DND-41 (cell line): ENCODE measurements at regions not wholly inside any gene's neighbourhood (a gene's known extent, or its start where the extent isn't known, plus 50 kb on each side); places are given as distances from the start of the nearest gene placed in this dataset.

Experiments
- ATAC-seq: fragments of 200-7000 bp; cut with Tn5 transposase; 3 replicates; pipeline ENCODE4 v1.9.1; 2021; ENCODE audit warnings: low read depth; ENCODE audit not compliant: insufficient read depth
- DNase-seq: peaks from one replicate; pipeline ENCODE4 v3.0.0-alpha.2; 2020
- H2AFZ ChIP-seq: 2 replicates; pipeline ENCODE4 v1.6.0; 2012; ENCODE audit warnings: low read depth, low read length
- H3K27ac ChIP-seq: 2 replicates; pipeline ENCODE4 v1.5.1; 2012; ENCODE audit warnings: low read length, inconsistent platforms
- H3K27me3 ChIP-seq: fragments of 200-600 bp; sonication (generic); 2 replicates; pipeline ENCODE4 v1.6.0; 2012; ENCODE audit warnings: low read length, mild to moderate bottlenecking, inconsistent platforms; ENCODE audit not compliant: insufficient read depth, poor library complexity
- H3K36me3 ChIP-seq: 2 replicates; pipeline ENCODE4 v1.5.1; 2012; ENCODE audit warnings: low read length, inconsistent platforms; ENCODE audit not compliant: insufficient read depth
- H3K4me1 ChIP-seq: 2 replicates; pipeline ENCODE4 v1.5.1; 2012; ENCODE audit warnings: mild to moderate bottlenecking, low read length; ENCODE audit not compliant: insufficient read depth
- H3K4me2 ChIP-seq: 2 replicates; pipeline ENCODE4 v1.6.0; 2012; ENCODE audit warnings: mild to moderate bottlenecking, moderate library complexity, low read length, inconsistent platforms; ENCODE audit not compliant: insufficient read depth
- H3K4me3 ChIP-seq, 2 experiments: fragments of 200-600 bp in 1 of 2; shearing (Covaris generic) in 1 of 2; 2 replicates each; pipeline ENCODE4 v1.5.1; 2012 to 2016; ENCODE audit warnings: inconsistent platforms in 2 of 2, low read length in 2 of 2, mild to moderate bottlenecking in 2 of 2, low read depth in 1 of 2, moderate library complexity in 1 of 2
- H3K79me2 ChIP-seq: 2 replicates; pipeline ENCODE4 v1.6.0; 2012; ENCODE audit warnings: low read length, inconsistent platforms; ENCODE audit not compliant: insufficient read depth
- H3K9ac ChIP-seq: 2 replicates; pipeline ENCODE4 v1.6.0; 2012; ENCODE audit warnings: low read depth, mild to moderate bottlenecking, inconsistent platforms, low read length, moderate library complexity
- H3K9me3 ChIP-seq: 2 replicates; pipeline ENCODE4 v1.5.1; 2012; ENCODE audit warnings: low read length, moderate library complexity, mild to moderate bottlenecking, inconsistent platforms; ENCODE audit not compliant: insufficient read depth, severe bottlenecking
- H4K20me1 ChIP-seq: 2 replicates; pipeline ENCODE4 v1.6.0; 2012; ENCODE audit warnings: low read length; ENCODE audit not compliant: insufficient read depth
- CTCF ChIP-seq: IDR thresholded peaks from 2 replicates; pipeline ENCODE4 v1.5.1; 2012; ENCODE audit warnings: borderline replicate concordance, low read length, moderate library complexity, mild to moderate bottlenecking; ENCODE audit not compliant: poor library complexity, severe bottlenecking; ENCODE audit errors: extremely low read depth
- EZH2 ChIP-seq: IDR thresholded peaks from 3 replicates; pipeline ENCODE4 v1.6.1; 2012; ENCODE audit warnings: borderline replicate concordance, low read depth, mild to moderate bottlenecking, moderate library complexity, low read length, inconsistent platforms; ENCODE audit not compliant: severe bottlenecking

GRCh38 chr2:122639176-122639575, 883.7 kb downstream of the TSN start:
- Histone ChIP-seq H3K4me1 (no peaks in the 10 kb centered on the region), H4K20me1 (no peaks in the 10 kb centered on the region), H3K27ac (no peak overlapping the region), H3K4me3 (no peak overlapping the region), H3K79me2 (no peaks in the 10 kb centered on the region), H3K9me3 (no peaks in the 10 kb centered on the region), H3K9ac (no peak overlapping the region), H3K36me3 (no peaks in the 10 kb centered on the region), H2AFZ (no peak overlapping the region), H3K27me3 (no peaks in the 10 kb centered on the region), H3K4me2 (no peak overlapping the region)
- DNase-seq (no peak), ATAC-seq (no peak)
- no peak for TF ChIP-seq CTCF
- no peak for TF ChIP-seq EZH2

GRCh38 chr2:122639711-122640110, 884.3 kb downstream of the TSN start:
- no peak for DNase-seq
- H3K9me3 ChIP-seq = no peaks in the 10 kb centered on the region
- TF ChIP-seq EZH2 (no peak), CTCF (no peak)

DNA sequence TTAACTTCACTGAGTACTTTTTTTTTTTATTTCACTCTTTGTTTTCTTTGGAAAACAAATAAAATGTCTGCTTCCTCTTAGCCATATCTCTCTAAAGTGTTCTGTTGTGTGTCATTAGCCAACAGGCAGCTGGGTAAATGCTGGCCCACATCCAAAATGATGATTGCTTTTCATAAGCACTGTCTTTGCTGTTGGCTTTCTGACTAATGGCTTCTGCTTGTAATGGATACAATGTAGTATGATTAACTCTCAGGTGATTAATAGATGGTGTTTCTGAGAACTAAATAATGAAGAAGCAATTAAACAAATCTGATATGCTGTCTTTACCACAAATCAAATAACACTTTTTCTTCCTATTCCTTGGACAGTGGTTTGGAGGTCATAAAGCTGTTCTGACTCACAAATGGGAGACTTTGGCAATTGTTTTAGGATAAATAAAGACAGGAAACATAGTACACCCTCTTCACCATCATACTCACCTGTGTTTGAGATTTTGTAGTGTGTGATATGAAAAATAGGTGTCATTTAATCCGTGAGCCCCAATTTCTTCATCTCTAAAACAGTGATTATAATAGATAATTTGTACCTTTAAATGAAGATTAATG, 888.4 kb downstream of the TSN start:
- Histone ChIP-seq H3K4me3 (no peak overlapping the region), H3K79me2 (no peaks in the 10 kb centered on the region), H3K27ac (no peak overlapping the region), H3K36me3 (no peaks in the 10 kb centered on the region), H3K9me3 (no peaks in the 10 kb centered on the region), H3K27me3 (no peaks in the 10 kb centered on the region), H3K9ac (no peak overlapping the region), H4K20me1 (no peaks in the 10 kb centered on the region), H3K4me1 (no peaks in the 10 kb centered on the region), H2AFZ (no peak overlapping the region), H3K4me2 (no peak overlapping the region)
- ATAC-seq (no peak), DNase-seq (no peak)
- TF ChIP-seq CTCF (no peak), EZH2 (no peak)

More at GRCh38 chr2:122639711-122640110, 884.3 kb downstream of the TSN start:
- Histone ChIP-seq H3K4me1 (no peaks in the 10 kb centered on the region), H3K79me2 (no peaks in the 10 kb centered on the region), H3K27me3 (no peaks in the 10 kb centered on the region), H3K4me2 (no peak overlapping the region), H3K36me3 (no peaks in the 10 kb centered on the region), H3K4me3 (no peak overlapping the region), H4K20me1 (no peaks in the 10 kb centered on the region), H3K9ac (no peak overlapping the region), H2AFZ (no peak overlapping the region), H3K27ac (no peak overlapping the region)
- ATAC-seq = no peak

DNA sequence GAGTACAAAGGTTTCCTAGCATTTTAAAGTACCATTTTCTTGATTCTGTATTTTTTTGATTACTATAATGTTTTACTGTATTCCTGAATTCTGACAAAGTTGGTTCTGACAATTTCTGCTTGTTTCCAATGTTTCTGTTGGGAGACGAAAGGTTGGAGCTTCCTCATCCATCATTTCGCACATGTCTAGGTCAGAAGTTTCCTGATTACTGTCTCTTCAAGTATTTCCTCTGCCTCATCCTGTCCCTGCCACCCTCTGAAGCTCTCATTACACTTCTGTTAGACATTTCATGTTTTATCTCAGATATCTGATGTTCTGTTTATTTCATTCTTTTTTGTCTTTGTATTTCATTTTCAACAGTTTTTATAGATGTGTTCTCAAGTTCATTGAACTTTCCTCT, 895.8 kb downstream of the TSN start:
- ATAC-seq (no peak), DNase-seq (no peak)
- H3K79me2 ChIP-seq = no peaks in the 10 kb centered on the region
- no peaks in the 10 kb centered on the region for H4K20me1 ChIP-seq
- H2AFZ ChIP-seq = no peak overlapping the region
- H3K9ac ChIP-seq = no peak overlapping the region
- H3K9me3 ChIP-seq = no peaks in the 10 kb centered on the region
- H3K4me2 ChIP-seq = no peak overlapping the region
- TF ChIP-seq EZH2 (no peak), CTCF (no peak)
- no peaks in the 10 kb centered on the region for H3K4me1 ChIP-seq
- H3K36me3 ChIP-seq = no peaks in the 10 kb centered on the region
- no peaks in the 10 kb centered on the region for H3K27me3 ChIP-seq
- H3K4me3 ChIP-seq = no peak overlapping the region
- no peak overlapping the region for H3K27ac ChIP-seq
